NCI-H226 (cell line): ENCODE measurements at regions not wholly inside any gene's neighbourhood (a gene's known extent, or its start where the extent isn't known, plus 50 kb on each side); places are given as distances from the start of the nearest gene placed in this dataset.

Experiments used
- DNase-seq: peaks from one replicate; pipeline ENCODE4 v3.0.0-alpha.2; 2015

- no peak for DNase-seq
Measured at GRCh38 chr16:51559901-51560300, 408.8 kb upstream of the SALL1 start.

- DNase-seq: no peak
Measured at GRCh38 chr16:51557670-51558069, 406.6 kb upstream of the SALL1 start.

- DNase-seq: no peak
Measured at GRCh38 chr16:51556694-51557340, 405.7 kb upstream of the SALL1 start.

GRCh38 chr16:51553910-51554309 is 402.8 kb upstream of the SALL1 start:
- DNase-seq: no peak

- DNase-seq: no peak
Measured at GRCh38 chr16:51553314-51553713, 402.2 kb upstream of the SALL1 start.

- no peak for DNase-seq
Measured at GRCh38 chr16:51550800-51551347, 399.8 kb upstream of the SALL1 start.

- DNase-seq: no peak
Measured at GRCh38 chr16:51549836-51550235, 398.8 kb upstream of the SALL1 start.

GRCh38 chr16:51545951-51546350 is 394.9 kb upstream of the SALL1 start:
- DNase-seq: no peak

- DNase-seq: no peak
Measured at GRCh38 chr16:51544851-51545467, 393.9 kb upstream of the SALL1 start.

GRCh38 chr16:51543971-51544370 is 392.9 kb upstream of the SALL1 start:
- DNase-seq: no peak

- no peak for DNase-seq
Measured at GRCh38 chr16:51542981-51543815, 392.1 kb upstream of the SALL1 start.

GRCh38 chr16:51540259-51540658 is 389.2 kb upstream of the SALL1 start:
- DNase-seq: no peak

- DNase-seq: no peak
Measured at GRCh38 chr16:51538707-51539498, 387.8 kb upstream of the SALL1 start.

- no peak for DNase-seq
Measured at GRCh38 chr16:51535591-51535990, 384.5 kb upstream of the SALL1 start.

- no peak for DNase-seq
Measured at GRCh38 chr16:51532551-51532950, 381.5 kb upstream of the SALL1 start.

GRCh38 chr16:51531271-51531670 is 380.2 kb upstream of the SALL1 start:
- no peak for DNase-seq

GRCh38 chr16:51527349-51527748 is 376.3 kb upstream of the SALL1 start:
- no peak for DNase-seq

- DNase-seq: no peak
Measured at GRCh38 chr16:51526621-51527020, 375.6 kb upstream of the SALL1 start.

GRCh38 chr16:51524555-51525373 is 373.7 kb upstream of the SALL1 start:
- DNase-seq: no peak

GRCh38 chr16:51524070-51524469 is 373.0 kb upstream of the SALL1 start:
- no peak for DNase-seq

- DNase-seq: no peak
Measured at GRCh38 chr16:51523400-51523799, 372.3 kb upstream of the SALL1 start.

GRCh38 chr16:51522902-51523301 is 371.8 kb upstream of the SALL1 start:
- no peak for DNase-seq
